ENCODE measurements at regions not wholly inside any gene's neighbourhood (a gene's known extent, or its start where the extent isn't known, plus 50 kb on each side); places are given as distances from the start of the nearest gene placed in this dataset.

GRCh38 chr19:28718909-28719308 is 494.0 kb downstream of the UQCRFS1 start:
- H2BK15ac ChIP-seq (ENCODE audit: low read length) = no peak overlapping the region
- WGBS, 2 donors (ENCODE audit: extremely low coverage in 2 of 2, insufficient read length in 2 of 2, insufficient replicate concordance in 1 of 2) = no CpG with 5 or more reads among the region's 3 CpGs

GRCh38 chr19:28715157-28715556 is 497.8 kb downstream of the UQCRFS1 start:
- no peak overlapping the region for H3K18ac ChIP-seq (ENCODE audit: low read length)
- no peak overlapping the region for H2AK5ac ChIP-seq (ENCODE audit: low read depth, low read length)
- no peaks in the 10 kb centered on the region for H3K4me1 ChIP-seq (ENCODE audit: control insufficient read depth in 2 of 2, insufficient read depth in 1 of 2, low read depth in 1 of 2, low read length in 2 of 2)
- H2BK5ac ChIP-seq (ENCODE audit: low read length) = no peak overlapping the region
- H4K91ac ChIP-seq (ENCODE audit: low read depth, low read length, poor library complexity) = no peak overlapping the region
- no peak overlapping the region for H3K27ac ChIP-seq (replicated peaks; ENCODE audit: low read length)
- no peaks in the 10 kb centered on the region for H3K27me3 ChIP-seq (ENCODE audit: control insufficient read depth in 3 of 3, insufficient read depth in 3 of 3, low read depth in 1 of 3, low read length in 3 of 3)
- DNase-seq (ENCODE audit: low spot score) = no peak
- peaks cover 0 to 3% of the 10 kb centered on the region in 2 donors for H3K36me3 ChIP-seq (replicated peaks in 1 of 2; ENCODE audit: control insufficient read depth in 2 of 2, insufficient read depth in 2 of 2, low read length in 2 of 2)
- no peak overlapping the region for H3K4me3 ChIP-seq (ENCODE audit: low read length in 2 of 2)
- no peaks in the 10 kb centered on the region for H3K79me1 ChIP-seq (ENCODE audit: low read depth, low read length)
- H2AFZ ChIP-seq (ENCODE audit: low read length) = no peak overlapping the region
- no peak overlapping the region for H2BK15ac ChIP-seq (ENCODE audit: low read length)
- no peak overlapping the region for H3K4ac ChIP-seq (ENCODE audit: low read length)
- H3K4me2 ChIP-seq (ENCODE audit: insufficient read depth, low read length, poor library complexity, severe bottlenecking) = no peak overlapping the region
- no peak overlapping the region for H3K14ac ChIP-seq (ENCODE audit: low read length)
- H3K9me3 ChIP-seq (replicated peaks in 1 of 2; ENCODE audit: control insufficient read depth in 2 of 2, insufficient read depth in 1 of 2, low read depth in 1 of 2, low read length in 2 of 2) = no peaks in the 10 kb centered on the region
- no peak overlapping the region for H2BK12ac ChIP-seq (ENCODE audit: low read length)
- H2BK120ac ChIP-seq (ENCODE audit: low read depth, low read length) = no peak overlapping the region
- H4K8ac ChIP-seq (ENCODE audit: low read depth, low read length) = no peak overlapping the region
- no peak overlapping the region for H3K23ac ChIP-seq (ENCODE audit: low read depth, low read length, poor library complexity)
- WGBS, 2 donors (ENCODE audit: extremely low coverage in 2 of 2, insufficient read length in 2 of 2, insufficient replicate concordance in 1 of 2) = no CpG with 5 or more reads among the region's 3 CpGs
- no peak overlapping the region for H3K9ac ChIP-seq (ENCODE audit: low read depth, low read length, poor library complexity)

More at GRCh38 chr19:28718909-28719308, 494.0 kb downstream of the UQCRFS1 start:
- Histone ChIP-seq H3K9me3 (replicated peaks in 1 of 2; ENCODE audit: control insufficient read depth in 2 of 2, insufficient read depth in 1 of 2, low read depth in 1 of 2, low read length in 2 of 2) (no peaks in the 10 kb centered on the region), H3K4ac (ENCODE audit: low read length) (no peak overlapping the region), H3K79me1 (ENCODE audit: low read depth, low read length) (no peaks in the 10 kb centered on the region), H2BK120ac (ENCODE audit: low read depth, low read length) (no peak overlapping the region), H3K9ac (ENCODE audit: low read depth, low read length, poor library complexity) (no peak overlapping the region), H2BK5ac (ENCODE audit: low read length) (no peak overlapping the region), H3K36me3 (replicated peaks in 1 of 2; ENCODE audit: control insufficient read depth in 2 of 2, insufficient read depth in 2 of 2, low read length in 2 of 2) (peaks cover 0 to 8% of the 10 kb centered on the region in 2 donors), H4K8ac (ENCODE audit: low read depth, low read length) (no peak overlapping the region), H3K4me1 (ENCODE audit: control insufficient read depth in 2 of 2, insufficient read depth in 1 of 2, low read depth in 1 of 2, low read length in 2 of 2) (no peaks in the 10 kb centered on the region), H2AK5ac (ENCODE audit: low read depth, low read length) (no peak overlapping the region), H3K27ac (replicated peaks; ENCODE audit: low read length) (no peak overlapping the region), H2AFZ (ENCODE audit: low read length) (no peak overlapping the region), H3K4me2 (ENCODE audit: insufficient read depth, low read length, poor library complexity, severe bottlenecking) (no peak overlapping the region), H3K4me3 (ENCODE audit: low read length in 2 of 2) (no peak overlapping the region), H3K27me3 (ENCODE audit: control insufficient read depth in 3 of 3, insufficient read depth in 3 of 3, low read depth in 1 of 3, low read length in 3 of 3) (no peaks in the 10 kb centered on the region), H3K23ac (ENCODE audit: low read depth, low read length, poor library complexity) (no peak overlapping the region), H3K18ac (ENCODE audit: low read length) (no peak overlapping the region), H4K91ac (ENCODE audit: low read depth, low read length, poor library complexity) (no peak overlapping the region), H2BK12ac (ENCODE audit: low read length) (no peak overlapping the region), H3K14ac (ENCODE audit: low read length) (no peak overlapping the region)
- DNase-seq (ENCODE audit: low spot score) = no peak

- Histone ChIP-seq H3K27ac (replicated peaks; ENCODE audit: low read length) (no peak overlapping the region), H2BK120ac (ENCODE audit: low read depth, low read length) (no peak overlapping the region), H3K79me1 (ENCODE audit: low read depth, low read length) (no peaks in the 10 kb centered on the region), H3K4me2 (ENCODE audit: insufficient read depth, low read length, poor library complexity, severe bottlenecking) (no peak overlapping the region), H3K4me1 (ENCODE audit: control insufficient read depth in 2 of 2, insufficient read depth in 1 of 2, low read depth in 1 of 2, low read length in 2 of 2) (no peaks in the 10 kb centered on the region), H3K4me3 (ENCODE audit: low read length in 2 of 2) (no peak overlapping the region), H2BK15ac (ENCODE audit: low read length) (no peak overlapping the region), H2AFZ (ENCODE audit: low read length) (no peak overlapping the region), H3K27me3 (ENCODE audit: control insufficient read depth in 3 of 3, insufficient read depth in 3 of 3, low read depth in 1 of 3, low read length in 3 of 3) (no peaks in the 10 kb centered on the region), H3K4ac (ENCODE audit: low read length) (no peak overlapping the region), H2AK5ac (ENCODE audit: low read depth, low read length) (no peak overlapping the region), H3K18ac (ENCODE audit: low read length) (no peak overlapping the region), H3K36me3 (replicated peaks in 1 of 2; ENCODE audit: control insufficient read depth in 2 of 2, insufficient read depth in 2 of 2, low read length in 2 of 2) (peaks cover 0 to 3% of the 10 kb centered on the region in 2 donors), H3K14ac (ENCODE audit: low read length) (no peak overlapping the region), H4K8ac (ENCODE audit: low read depth, low read length) (no peak overlapping the region), H2BK12ac (ENCODE audit: low read length) (no peak overlapping the region), H3K9ac (ENCODE audit: low read depth, low read length, poor library complexity) (no peak overlapping the region), H4K91ac (ENCODE audit: low read depth, low read length, poor library complexity) (no peak overlapping the region), H3K23ac (ENCODE audit: low read depth, low read length, poor library complexity) (no peak overlapping the region), H2BK5ac (ENCODE audit: low read length) (no peak overlapping the region), H3K9me3 (replicated peaks in 1 of 2; ENCODE audit: control insufficient read depth in 2 of 2, insufficient read depth in 1 of 2, low read depth in 1 of 2, low read length in 2 of 2) (no peaks in the 10 kb centered on the region)
- DNase-seq (ENCODE audit: low spot score) = no peak
- WGBS, 2 donors (ENCODE audit: extremely low coverage in 2 of 2, insufficient read length in 2 of 2, insufficient replicate concordance in 1 of 2) = no CpG with 5 or more reads among the region's 3 CpGs
Observed at GRCh38 chr19:28711411-28711810, 501.5 kb downstream of the UQCRFS1 start.

GRCh38 chr19:28710278-28710677 is 502.7 kb downstream of the UQCRFS1 start:
- H3K23ac ChIP-seq (ENCODE audit: low read depth, low read length, poor library complexity) = no peak overlapping the region
- H2AFZ ChIP-seq (ENCODE audit: low read length) = no peak overlapping the region
- no peak overlapping the region for H2BK120ac ChIP-seq (ENCODE audit: low read depth, low read length)
- no peak overlapping the region for H3K14ac ChIP-seq (ENCODE audit: low read length)
- H3K36me3 ChIP-seq (replicated peaks in 1 of 2; ENCODE audit: control insufficient read depth in 2 of 2, insufficient read depth in 2 of 2, low read length in 2 of 2) = peaks cover 0 to 3% of the 10 kb centered on the region in 2 donors
- peak; percentile 59 for DNase-seq (ENCODE audit: low spot score)
- no peaks in the 10 kb centered on the region for H3K27me3 ChIP-seq (ENCODE audit: control insufficient read depth in 3 of 3, insufficient read depth in 3 of 3, low read depth in 1 of 3, low read length in 3 of 3)
- no peak overlapping the region for H3K27ac ChIP-seq (replicated peaks; ENCODE audit: low read length)
- no peak overlapping the region for H4K8ac ChIP-seq (ENCODE audit: low read depth, low read length)
- no peaks in the 10 kb centered on the region for H3K4me1 ChIP-seq (ENCODE audit: control insufficient read depth in 2 of 2, insufficient read depth in 1 of 2, low read depth in 1 of 2, low read length in 2 of 2)
- WGBS, 2 donors (ENCODE audit: extremely low coverage in 2 of 2, insufficient read length in 2 of 2, insufficient replicate concordance in 1 of 2) = no CpG with 5 or more reads among the region's 3 CpGs
- H3K9me3 ChIP-seq (replicated peaks in 1 of 2; ENCODE audit: control insufficient read depth in 2 of 2, insufficient read depth in 1 of 2, low read depth in 1 of 2, low read length in 2 of 2) = no peaks in the 10 kb centered on the region
- H3K4me2 ChIP-seq (ENCODE audit: insufficient read depth, low read length, poor library complexity, severe bottlenecking) = no peak overlapping the region
- H2BK5ac ChIP-seq (ENCODE audit: low read length) = no peak overlapping the region
- H3K4me3 ChIP-seq (ENCODE audit: low read length in 2 of 2) = no peak overlapping the region
- no peak overlapping the region for H2BK12ac ChIP-seq (ENCODE audit: low read length)
- H2BK15ac ChIP-seq (ENCODE audit: low read length) = no peak overlapping the region
- H3K4ac ChIP-seq (ENCODE audit: low read length) = no peak overlapping the region
- no peak overlapping the region for H4K91ac ChIP-seq (ENCODE audit: low read depth, low read length, poor library complexity)
- H3K18ac ChIP-seq (ENCODE audit: low read length) = no peak overlapping the region
- H2AK5ac ChIP-seq (ENCODE audit: low read depth, low read length) = no peak overlapping the region
- H3K9ac ChIP-seq (ENCODE audit: low read depth, low read length, poor library complexity) = no peak overlapping the region
- H3K79me1 ChIP-seq (ENCODE audit: low read depth, low read length) = no peaks in the 10 kb centered on the region

All from neuronal stem cell (in vitro differentiated cells).